ENCODE measurements at regions not wholly inside any gene's neighbourhood (a gene's known extent, or its start where the extent isn't known, plus 50 kb on each side); places are given as distances from the start of the nearest gene placed in this dataset.

- no peak for DNase-seq (ENCODE audit: insufficient read length, low spot score)
- FAIRE-seq, result no peak
- TF ChIP-seq CTCF (IDR thresholded peaks at IDR 0.05; ENCODE audit: insufficient read depth, missing control alignments), result no peak
Observed at GRCh38 chr21:28111151-28111619, 881.5 kb downstream of the LTN1 start.

GRCh38 chr21:28110716-28111115 is 882.0 kb downstream of the LTN1 start:
- FAIRE-seq, result no peak
- no peak for TF ChIP-seq CTCF (IDR thresholded peaks at IDR 0.05; ENCODE audit: insufficient read depth, missing control alignments)
- DNase-seq (ENCODE audit: insufficient read length, low spot score), result no peak

- no peak for TF ChIP-seq CTCF (IDR thresholded peaks at IDR 0.05; ENCODE audit: insufficient read depth, missing control alignments)
- DNase-seq (ENCODE audit: insufficient read length, low spot score) (no peak), FAIRE-seq (no peak)
Observed at GRCh38 chr21:28110074-28110473, 882.6 kb downstream of the LTN1 start.

GRCh38 chr21:28106370-28106890 is 886.2 kb downstream of the LTN1 start:
- no peak for DNase-seq (ENCODE audit: insufficient read length, low spot score)
- FAIRE-seq, result no peak
- TF ChIP-seq CTCF (IDR thresholded peaks at IDR 0.05; ENCODE audit: insufficient read depth, missing control alignments), result no peak

GRCh38 chr21:28104346-28104745 is 888.3 kb downstream of the LTN1 start:
- TF ChIP-seq CTCF (IDR thresholded peaks at IDR 0.05; ENCODE audit: insufficient read depth, missing control alignments), result no peak
- FAIRE-seq, result no peak
- no peak for DNase-seq (ENCODE audit: insufficient read length, low spot score)

GRCh38 chr21:28100366-28100765 is 892.3 kb downstream of the LTN1 start:
- no peak for TF ChIP-seq CTCF (IDR thresholded peaks at IDR 0.05; ENCODE audit: insufficient read depth, missing control alignments)
- DNase-seq (ENCODE audit: insufficient read length, low spot score), result no peak
- FAIRE-seq, result no peak

GRCh38 chr21:28099001-28099705 is 893.5 kb downstream of the LTN1 start:
- FAIRE-seq (no peak), DNase-seq (ENCODE audit: insufficient read length, low spot score) (no peak)
- no peak for TF ChIP-seq CTCF (IDR thresholded peaks at IDR 0.05; ENCODE audit: insufficient read depth, missing control alignments)

Data from D721Med (cell line).